ENCODE measurements at regions not wholly inside any gene's neighbourhood (a gene's known extent, or its start where the extent isn't known, plus 50 kb on each side); places are given as distances from the start of the nearest gene placed in this dataset.

GRCh38 chr3:3639078-3639477 is 160.2 kb upstream of the LRRN1 start:
- no peak for FAIRE-seq
- TF ChIP-seq SIX5 (IDR thresholded peaks at IDR 0.05; ENCODE audit: low read depth, low read length) = no peak
- no peak for TF ChIP-seq SIN3A (conservative IDR thresholded peaks at IDR 0.05 in 1 of 2, IDR thresholded peaks at IDR 0.05 in 1 of 2; ENCODE audit: low read depth in 1 of 2, low read length in 2 of 2)
- TF ChIP-seq E2F6 (IDR thresholded peaks at IDR 0.05) = no peak
- no peak for TF ChIP-seq CTCF (IDR thresholded peaks at IDR 0.05; ENCODE audit: control extremely low read depth in 1 of 3, insufficient read depth in 1 of 3, low read depth in 1 of 3, low read length in 3 of 3)
- no peak for TF ChIP-seq BACH1 (IDR thresholded peaks at IDR 0.05; ENCODE audit: low read length)
- no peak for TF ChIP-seq RAD21 (IDR thresholded peaks at IDR 0.05 in 1 of 2, conservative IDR thresholded peaks at IDR 0.05 in 1 of 2; ENCODE audit: low read depth in 2 of 2, low read length in 2 of 2)
- TF ChIP-seq BRCA1 (IDR thresholded peaks at IDR 0.05; ENCODE audit: low read depth, low read length) = no peak
- TF ChIP-seq HDAC2 (IDR thresholded peaks at IDR 0.05; ENCODE audit: borderline replicate concordance in 1 of 2, low read depth in 2 of 2, low read length in 2 of 2) = no peak
- no peak for TF ChIP-seq CREB1 (IDR thresholded peaks at IDR 0.05)
- no peak for TF ChIP-seq KDM5A (IDR thresholded peaks at IDR 0.05; ENCODE audit: low read length)

More at GRCh38 chr3:3639078-3639477, 160.2 kb upstream of the LRRN1 start:
- no peak overlapping the region for H3K14ac ChIP-seq (ENCODE audit: insufficient read length)
- H3K56ac ChIP-seq (replicated peaks; ENCODE audit: insufficient read length, low read depth, low read length) = no peak overlapping the region
- 95% methylated on average over 2 of the region's 2 CpGs; no CpG with 5 or more reads in 1 of the 2 experiments for WGBS, 2 experiments (ENCODE audit: extremely low coverage in 1 of 2, insufficient coverage in 1 of 2, insufficient read length in 1 of 2, insufficient replicate concordance in 2 of 2, low coverage in 1 of 2, low lambda C conversion rate in 2 of 2, missing lambda C conversion rate in 1 of 2)
- no peak for DNase-seq (ENCODE audit: low read depth in 1 of 2, low spot score in 2 of 2)
- no peak overlapping the region for H4K5ac ChIP-seq (ENCODE audit: insufficient read length, low read depth, low read length)
- H2BK120ac ChIP-seq (replicated peaks; ENCODE audit: low read depth, low read length) = no peak overlapping the region
- H3K36me3 ChIP-seq (ENCODE audit: control insufficient read depth in 2 of 4, insufficient read depth in 4 of 4, low read length in 3 of 4) = no peaks in the 10 kb centered on the region
- H4K8ac ChIP-seq (ENCODE audit: extremely low read depth, insufficient read depth, low read length) = no peak overlapping the region
- no peak overlapping the region for H3K18ac ChIP-seq (ENCODE audit: extremely low read depth, low read length)
- H2BK12ac ChIP-seq (ENCODE audit: low read depth, low read length) = no peak overlapping the region
- H3K4me1 ChIP-seq (replicated peaks in 1 of 4; ENCODE audit: control insufficient read depth in 3 of 4, insufficient read depth in 4 of 4, low read length in 3 of 4) = no peaks in the 10 kb centered on the region
- H3K23ac ChIP-seq (ENCODE audit: insufficient read length) = no peak overlapping the region
- H3K4me2 ChIP-seq (ENCODE audit: insufficient read depth in 1 of 2, low read depth in 2 of 2, low read length in 2 of 2) = no peak overlapping the region
- no peak overlapping the region for H4K91ac ChIP-seq (replicated peaks; ENCODE audit: insufficient read length, low read length)
- no peaks in the 10 kb centered on the region for H3K27me3 ChIP-seq (replicated peaks in 1 of 4; ENCODE audit: control insufficient read depth in 3 of 4, extremely low read depth in 1 of 4, insufficient read depth in 3 of 4, low read length in 3 of 4)
- no peak overlapping the region for H3K9ac ChIP-seq (replicated peaks in 1 of 4; ENCODE audit: extremely low read depth in 1 of 4, low read depth in 3 of 4, low read length in 3 of 4)
- no peak overlapping the region for H2BK15ac ChIP-seq (ENCODE audit: low read length)
- no peak overlapping the region for H2BK20ac ChIP-seq (ENCODE audit: low read length)
- H2AK5ac ChIP-seq (ENCODE audit: low read depth, low read length) = no peak overlapping the region
- H3K9me3 ChIP-seq (ENCODE audit: insufficient read depth in 2 of 2, low read depth in 1 of 2, low read length in 1 of 2) = no peaks in the 10 kb centered on the region
- H4K20me1 ChIP-seq (replicated peaks in 1 of 2; ENCODE audit: control insufficient read depth in 1 of 2, insufficient read depth in 2 of 2, low read length in 2 of 2) = no peaks in the 10 kb centered on the region
- H3K79me1 ChIP-seq (ENCODE audit: low read depth, low read length) = no peaks in the 10 kb centered on the region
- ChIA-PET POLR2A (ENCODE audit: partially characterized antibody) (no interaction called here), CTCF (ENCODE audit: partially characterized antibody) (interaction anchor here (1.1 kb wide), 1 partner anchor 13 kb away, joined by 4 read pairs; no protein-coding TSS in a partner anchor)
- H3K4me3 ChIP-seq (ENCODE audit: extremely low read depth in 1 of 4, insufficient read depth in 2 of 4, low read depth in 3 of 4, low read length in 4 of 4) = no peak overlapping the region
- no peaks in the 10 kb centered on the region for H3K79me2 ChIP-seq (ENCODE audit: control insufficient read depth in 1 of 2, insufficient read depth in 2 of 2, low read length in 2 of 2)
- H3K4ac ChIP-seq (replicated peaks; ENCODE audit: insufficient read length, low read depth, low read length) = no peak overlapping the region
- H3K23me2 ChIP-seq (ENCODE audit: low read depth, low read length) = no peaks in the 10 kb centered on the region
- H3K27ac ChIP-seq (ENCODE audit: low read depth, low read length) = no peak overlapping the region
- no peak overlapping the region for H2BK5ac ChIP-seq (ENCODE audit: low read depth, low read length)
- no peak overlapping the region for H2AFZ ChIP-seq (ENCODE audit: low read length)

Measured in H1 (cell line).